Gastroesophageal sphincter (tissue), 4 donors: ENCODE measurements at regions not wholly inside any gene's neighbourhood (a gene's known extent, or its start where the extent isn't known, plus 50 kb on each side); places are given as distances from the start of the nearest gene placed in this dataset.
"Not testable (repeated sequence)": the region's sequence is repeated elsewhere in the genome, so short reads cannot be mapped to it uniquely, and the experiment has no call there.

Source experiments
- ATAC-seq: fragments of 150-250 bp; one replicate; pipeline ENCODE4 v1.9.1; 2016; ENCODE audit warnings: mild to moderate bottlenecking, moderate library complexity
- H3K27ac ChIP-seq, 4 donors: fragments of 200-600 bp; sonication (generic) in 3 of 4; 1 replicate in 3 of 4; 2 replicates in 1 of 4; pipeline ENCODE4 v1.5.1; 2016 to 2019
- H3K27me3 ChIP-seq: fragments of 200-600 bp; sonication (generic); one replicate; pipeline ENCODE4 v1.5.1; 2019
- H3K36me3 ChIP-seq, 2 donors: fragments of 200-600 bp; sonication (generic); one replicate each; pipeline ENCODE4 v1.5.1; 2019; ENCODE audit warnings: control low read depth in 1 of 2
- H3K4me1 ChIP-seq, 3 donors: fragments of 200-600 bp; sonication (generic); 1 replicate in 2 of 3; 2 replicates in 1 of 3; pipeline ENCODE4 v1.5.1; 2016 to 2019; ENCODE audit warnings: control low read depth in 2 of 3
- H3K4me3 ChIP-seq, 2 donors: fragments of 200-600 bp; sonication (generic); one replicate each; pipeline ENCODE4 v1.5.1; 2019; ENCODE audit warnings: mild to moderate bottlenecking in 1 of 2, moderate library complexity in 1 of 2
- H3K9me3 ChIP-seq, 3 donors: fragments of 200-600 bp; sonication (generic); one replicate each; pipeline ENCODE4 v1.5.1; 2017 to 2019; ENCODE audit warnings: control low read depth in 2 of 3
- CTCF ChIP-seq, 4 experiments: fragments of 200-600 bp in 2 of 4; fragments of 450-650 bp in 2 of 4; sonication (generic) in 1 of 4; IDR thresholded peaks; one replicate each; pipeline ENCODE4 v1.5.1; 2017 to 2019; ENCODE audit warnings: antibody characterized with exemption in 4 of 4, mild to moderate bottlenecking in 2 of 4, moderate library complexity in 2 of 4
- EP300 ChIP-seq: sonication (generic); formaldehyde crosslinking; IDR thresholded peaks from one replicate; pipeline ENCODE4 v1.6.1; 2017; ENCODE audit warnings: antibody characterized with exemption, mild to moderate bottlenecking
- POLR2A ChIP-seq, 2 donors: fragments of 450-650 bp; IDR thresholded peaks; one replicate each; pipeline ENCODE4 v1.6.1; 2017; ENCODE audit warnings: antibody characterized with exemption in 2 of 2, mild to moderate bottlenecking in 2 of 2, moderate library complexity in 1 of 2
- POLR2AphosphoS5 ChIP-seq: sonication (generic); formaldehyde crosslinking; IDR thresholded peaks from one replicate; pipeline ENCODE4 v1.6.1; 2017; ENCODE audit warnings: antibody characterized with exemption
- WGBS, 2 donors: methylation state at CpG; one replicate each; pipeline ENCODE4 v1.1.5; 2018; ENCODE audit warnings: low coverage in 1 of 2; 5-methylcytosine and 5-hydroxymethylcytosine counted together

- no peak for ATAC-seq
These were observed 105.5 kb upstream of the S1PR1 start for GRCh38 chr1:101131239-101131843.

GRCh38 chr1:101130673-101131072 is 105.1 kb upstream of the DPH5 start:
- Histone ChIP-seq H3K4me1 (no peaks in the 10 kb centered on the region), H3K9me3 (no peaks in the 10 kb centered on the region), H3K27ac (no peak overlapping the region), H3K4me3 (no peak overlapping the region), H3K27me3 (no peaks in the 10 kb centered on the region), H3K36me3 (no peaks in the 10 kb centered on the region)
- ATAC-seq: no peak
- TF ChIP-seq CTCF (IDR thresholded peaks at IDR 0.05) (no peak), EP300 (no peak), POLR2A (IDR thresholded peaks at IDR 0.05) (no peak), POLR2AphosphoS5 (no peak)
- WGBS, 2 donors: 65 to 74% methylated on average over 6 of the region's 6 CpGs

More at GRCh38 chr1:101131239-101131843, 105.5 kb upstream of the S1PR1 start:
- no peaks in the 10 kb centered on the region for H3K4me1 ChIP-seq
- H3K9me3 ChIP-seq: no peaks in the 10 kb centered on the region
- no peaks in the 10 kb centered on the region for H3K27me3 ChIP-seq
- TF ChIP-seq POLR2A (IDR thresholded peaks at IDR 0.05) (no peak), POLR2AphosphoS5 (no peak), CTCF (IDR thresholded peaks at IDR 0.05) (no peak), EP300 (no peak)
- H3K36me3 ChIP-seq: no peaks in the 10 kb centered on the region
- no CpG with 5 or more reads among the region's 1 CpG for WGBS, 2 donors
- no peak overlapping the region for H3K27ac ChIP-seq
- H3K4me3 ChIP-seq: no peak overlapping the region

GRCh38 chr1:101128846-101129245 is 103.3 kb upstream of the DPH5 start:
- no peak for TF ChIP-seq EP300
- no peak for TF ChIP-seq CTCF (IDR thresholded peaks at IDR 0.05)
- no peak for TF ChIP-seq POLR2AphosphoS5
- no peak for TF ChIP-seq POLR2A (IDR thresholded peaks at IDR 0.05)
- Histone ChIP-seq H3K27ac (no peak overlapping the region), H3K36me3 (no peaks in the 10 kb centered on the region), H3K4me3 (no peak overlapping the region), H3K9me3 (no peaks in the 10 kb centered on the region), H3K27me3 (no peaks in the 10 kb centered on the region), H3K4me1 (no peaks in the 10 kb centered on the region)
- ATAC-seq: no peak

- Histone ChIP-seq H3K27me3 (no peaks in the 10 kb centered on the region), H3K4me1 (no peaks in the 10 kb centered on the region), H3K4me3 (no peak overlapping the region), H3K36me3 (no peaks in the 10 kb centered on the region), H3K9me3 (no peaks in the 10 kb centered on the region), H3K27ac (no peak overlapping the region)
- TF ChIP-seq POLR2AphosphoS5: no peak
- TF ChIP-seq EP300: no peak
- TF ChIP-seq POLR2A (IDR thresholded peaks at IDR 0.05): no peak
- TF ChIP-seq CTCF (IDR thresholded peaks at IDR 0.05): no peak
- ATAC-seq: no peak
- 31 to 55% methylated on average over 2 to 3 of the region's 3 CpGs for WGBS, 2 donors
These were observed 102.7 kb upstream of the DPH5 start for GRCh38 chr1:101128211-101128727.

GRCh38 chr1:101124405-101124804 is 98.8 kb upstream of the DPH5 start:
- 79 to 94% methylated on average over 2 of the region's 2 CpGs for WGBS, 2 donors
- Histone ChIP-seq H3K9me3 (no peaks in the 10 kb centered on the region), H3K4me3 (no peak overlapping the region), H3K36me3 (no peaks in the 10 kb centered on the region), H3K27me3 (no peaks in the 10 kb centered on the region), H3K4me1 (no peaks in the 10 kb centered on the region), H3K27ac (no peak overlapping the region)
- TF ChIP-seq EP300 (no peak), POLR2AphosphoS5 (no peak), CTCF (IDR thresholded peaks at IDR 0.05) (no peak), POLR2A (IDR thresholded peaks at IDR 0.05) (no peak)
- ATAC-seq: no peak

- not testable (repeated sequence) for ATAC-seq, H3K4me3 ChIP-seq, H3K27ac ChIP-seq, H3K27me3 ChIP-seq, H3K4me1 ChIP-seq, H3K9me3 ChIP-seq, H3K36me3 ChIP-seq
- WGBS, 2 donors: 83 to 95% methylated on average over 2 to 3 of the region's 4 CpGs
These were observed 98.3 kb upstream of the DPH5 start for GRCh38 chr1:101123904-101124303.
